ENCODE measurements at regions not wholly inside any gene's neighbourhood (a gene's known extent, or its start where the extent isn't known, plus 50 kb on each side); places are given as distances from the start of the nearest gene placed in this dataset.

- no peak for TF ChIP-seq EZH2 (IDR thresholded peaks at IDR 0.05; ENCODE audit: insufficient read depth, poor library complexity, severe bottlenecking)
- TF ChIP-seq EZH2phosphoT487 (IDR thresholded peaks at IDR 0.05; ENCODE audit: insufficient read depth, low read depth) = no peak
Measured at GRCh38 chr11:120027546-120028180, 110.2 kb downstream of the TRIM29 start.

Measured in GM23248 (cell line).